Heart left ventricle (tissue), 16 donors: ENCODE measurements at regions not wholly inside any gene's neighbourhood (a gene's known extent, or its start where the extent isn't known, plus 50 kb on each side); places are given as distances from the start of the nearest gene placed in this dataset.

Experiments used
- ATAC-seq, 4 donors: fragments of 200-7000 bp; cut with Tn5 transposase; one replicate each; pipeline ENCODE4 v1.9.1; 2020 to 2022; ENCODE audit warnings: moderate library complexity in 4 of 4, mild to moderate bottlenecking in 3 of 4, moderate number of reproducible peaks in 1 of 4
- DNase-seq, 5 donors: peaks; one replicate each; pipeline ENCODE4 v3.0.0-alpha.2; 2020
- H3K27ac ChIP-seq, 12 donors: fragments of 200-600 bp; sonication (generic) in 4 of 12; one replicate each; pipeline versions ENCODE4 v1.5.0 to v1.8.0; 2016 to 2022; ENCODE audit warnings: mild to moderate bottlenecking in 2 of 12
- H3K27me3 ChIP-seq, 9 donors: fragments of 200-600 bp; sonication (generic) in 2 of 9; one replicate each; pipeline versions ENCODE4 v1.5.1 to v1.8.0; 2016 to 2022; ENCODE audit warnings: mild to moderate bottlenecking in 3 of 9
- H3K36me3 ChIP-seq, 9 donors: fragments of 200-600 bp; sonication (generic) in 2 of 9; one replicate each; pipeline versions ENCODE4 v1.5.0 to v1.8.0; 2018 to 2022; ENCODE audit warnings: mild to moderate bottlenecking in 2 of 9
- H3K4me1 ChIP-seq, 12 donors: fragments of 200-600 bp; sonication (generic) in 4 of 12; one replicate each; pipeline versions ENCODE4 v1.5.0 to v1.8.0; 2016 to 2022; ENCODE audit warnings: mild to moderate bottlenecking in 3 of 12
- H3K4me3 ChIP-seq, 12 donors: fragments of 200-600 bp; sonication (generic) in 4 of 12; one replicate each; pipeline versions ENCODE4 v1.5.0 to v1.8.0; 2017 to 2022; ENCODE audit warnings: mild to moderate bottlenecking in 9 of 12, moderate library complexity in 4 of 12
- H3K9me3 ChIP-seq, 12 donors: fragments of 200-600 bp; sonication (generic) in 4 of 12; one replicate each; pipeline versions ENCODE4 v1.5.0 to v1.8.0; 2016 to 2022; ENCODE audit warnings: mild to moderate bottlenecking in 1 of 12
- CTCF ChIP-seq, 12 donors: fragments of 200-600 bp; sonication (generic) in 4 of 12; IDR thresholded peaks; one replicate each; pipeline versions ENCODE4 v1.5.0 to v1.8.0; 2018 to 2022; ENCODE audit warnings: antibody characterized with exemption in 12 of 12, mild to moderate bottlenecking in 5 of 12
- POLR2A ChIP-seq, 2 donors: fragments of 450-650 bp; IDR thresholded peaks; one replicate each; pipeline ENCODE4 v1.6.1; 2017; ENCODE audit warnings: antibody characterized with exemption in 2 of 2, mild to moderate bottlenecking in 2 of 2, moderate library complexity in 2 of 2
- WGBS, 4 donors: extraction: QIAGEN DNeasy Blood & Tissue Kit in 2 of 4; methylation state at CpG; one replicate each; pipeline versions ENCODE4 v1.1.5 to v1.1.7; 2013 to 2018; 5-methylcytosine and 5-hydroxymethylcytosine counted together
- intact Hi-C, 10 donors: fragments of 100-400 bp; cut with DNase I; formaldehyde crosslinking; loops; one replicate each; pipeline versions ENCODE4 v1.11.1 to v1.14.2; 2022
- donor health status: ischemic (EF 13 %, LVEDD 7.1; RV severe dilation, severe dysfunction).
- donor health status: healthy with polysubstance abuse.
- donor health status: DM: no; HTN: yes; CAD: no.
- donor health status: DM: no; HTN: no; CAD: no.
- donor health status: ischemic (EF 25% LVEDD 6.9; RV normal size, moderate dysfunction).
- donor health status: ischemic (EF 25% LVEDD 5.7; RV mildly dilated, moderate dysfunction).
- donor health status: healthy.
- donor health status: DM: yes; HTN: yes; CAD: no.
- donor health status: ischemic (EF 35%, LVEDD 5.7; RV mildly dilated, moderate dysfunction).
- donor health status: nonischemic (EF 11% LVEDD 7.7; RV severe dilation, severe dysfunction).
- donor health status: DM: yes; HTN: yes; CAD: no.
- donor health status: PGD.
- donor health status: ischemic (EF 29% LVEDD 5.4; RV normal size, mild dysfunction).
- donor health status: nonischemic (EF 23%, LVEDD 6.1; RV moderate dilation, normal function).

GRCh38 chr4:72919464-72919863 lies 150.1 kb downstream of the COX18 start:
- ATAC-seq (no peak), DNase-seq (no peak)
- 72 to 79% (median 77%) methylated on average over 3 of the region's 3 CpGs for WGBS, 4 donors
- Histone ChIP-seq H3K4me1 (no peaks in the 10 kb centered on the region), H3K4me3 (no peak overlapping the region), H3K9me3 (peaks cover 0 to 14% (median 0%) of the 10 kb centered on the region in 12 donors), H3K27ac (no peak overlapping the region), H3K27me3 (no peaks in the 10 kb centered on the region), H3K36me3 (no peaks in the 10 kb centered on the region)
- TF ChIP-seq POLR2A (IDR thresholded peaks at IDR 0.05) (no peak), CTCF (IDR thresholded peaks at IDR 0.05) (no peak)
- intact Hi-C loops: loop anchor here in 2 of 10 donors (10.0 kb wide), 2 partner anchors 215 to 415 kb away; no protein-coding TSS in a partner anchor

DNA sequence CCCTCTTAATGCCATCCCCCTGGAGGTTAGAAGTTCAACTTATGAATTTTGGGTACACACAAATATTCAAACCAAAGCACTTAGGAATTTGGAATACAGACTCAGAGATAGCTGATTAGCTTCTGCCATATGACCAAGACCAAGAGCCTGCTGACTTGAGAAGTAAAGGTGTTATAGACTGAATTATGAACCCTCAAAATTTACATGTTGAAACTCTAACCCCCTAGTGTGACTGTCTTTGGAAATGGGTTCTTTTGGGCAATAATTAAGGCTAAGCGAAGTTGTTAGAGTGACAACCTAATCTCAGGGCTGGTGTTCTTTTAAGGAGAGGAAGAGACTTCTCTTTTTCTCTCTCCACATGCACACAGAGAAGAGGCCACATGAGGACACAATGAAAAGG lies 151.2 kb downstream of the COX18 start:
- Histone ChIP-seq H3K4me3 (no peak overlapping the region), H3K27me3 (no peaks in the 10 kb centered on the region), H3K27ac (no peak overlapping the region), H3K9me3 (peaks cover 0 to 10% (median 0%) of the 10 kb centered on the region in 12 donors), H3K4me1 (no peaks in the 10 kb centered on the region), H3K36me3 (no peaks in the 10 kb centered on the region)
- TF ChIP-seq POLR2A (IDR thresholded peaks at IDR 0.05): no peak
- no peak for TF ChIP-seq CTCF (IDR thresholded peaks at IDR 0.05)
- DNase-seq (no peak), ATAC-seq (no peak)
- intact Hi-C loops: loop anchor here in 2 of 10 donors (10.0 kb wide), 2 partner anchors 214 to 414 kb away; no protein-coding TSS in a partner anchor
- 88 to 100% (median 93%) methylated on average over 1 of the region's 1 CpG for WGBS, 4 donors

DNA sequence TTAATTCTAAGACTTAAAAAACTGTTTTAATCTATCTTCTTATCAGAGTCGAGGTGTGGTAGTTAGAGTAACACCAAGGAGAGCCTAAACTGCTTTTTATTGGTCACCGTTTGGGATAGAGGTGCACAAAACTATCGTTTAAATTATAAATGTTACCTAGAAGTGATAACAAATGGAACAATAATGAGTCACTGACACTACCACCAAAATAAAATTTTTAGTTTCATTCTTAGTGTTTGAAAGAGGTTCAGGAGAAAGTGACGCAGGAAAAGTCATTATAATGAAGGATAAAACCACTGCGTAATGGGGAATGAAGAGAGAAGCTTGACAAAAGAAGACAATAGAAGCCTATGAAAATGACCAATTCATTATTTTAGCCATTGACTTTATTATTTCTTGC lies 158.2 kb downstream of the COX18 start:
- ATAC-seq (no peak), DNase-seq (no peak)
- Histone ChIP-seq H3K4me1 (no peaks in the 10 kb centered on the region), H3K27ac (no peak overlapping the region), H3K4me3 (no peak overlapping the region), H3K27me3 (no peaks in the 10 kb centered on the region), H3K9me3 (no peaks in the 10 kb centered on the region), H3K36me3 (no peaks in the 10 kb centered on the region)
- intact Hi-C loops: loop anchor here in 2 of 10 donors (10.0 kb wide), 2 partner anchors 207 to 407 kb away; no protein-coding TSS in a partner anchor
- WGBS, 4 donors: 37 to 58% (median 44%) methylated on average over 5 of the region's 5 CpGs
- TF ChIP-seq CTCF (IDR thresholded peaks at IDR 0.05): no peak
- TF ChIP-seq POLR2A (IDR thresholded peaks at IDR 0.05): no peak

DNA sequence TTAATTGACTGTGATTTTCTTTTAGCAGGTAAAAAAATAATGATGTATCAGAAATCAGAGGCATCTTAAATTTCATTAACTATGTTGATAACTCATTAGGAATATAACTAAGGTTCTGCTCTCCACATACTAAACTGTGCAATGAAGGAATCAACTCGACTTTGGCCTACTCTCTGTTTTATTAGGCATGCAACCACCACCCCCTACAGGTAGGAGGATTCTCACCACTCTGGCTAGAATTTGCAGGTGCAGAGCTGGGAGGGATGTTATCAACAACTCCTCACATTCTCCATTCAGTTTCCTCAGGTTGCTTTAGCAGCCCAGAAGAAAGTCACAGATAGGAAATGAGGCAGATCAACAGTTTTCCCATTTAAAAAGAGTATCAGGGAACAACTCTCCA lies 160.1 kb downstream of the COX18 start:
- Histone ChIP-seq H3K36me3 (no peaks in the 10 kb centered on the region), H3K27me3 (no peaks in the 10 kb centered on the region), H3K9me3 (no peaks in the 10 kb centered on the region), H3K27ac (no peak overlapping the region), H3K4me3 (no peak overlapping the region), H3K4me1 (no peaks in the 10 kb centered on the region)
- ATAC-seq (peak in 2 of 4 donors; percentile 39 to 46), DNase-seq (no peak)
- intact Hi-C loops: loop anchor here in 1 of 10 donors (10.0 kb wide), 2 partner anchors 205 to 405 kb away; no protein-coding TSS in a partner anchor
- TF ChIP-seq CTCF (IDR thresholded peaks at IDR 0.05): peak in 6 of 12 donors; percentile 11 to 42 (median 33)
- no peak for TF ChIP-seq POLR2A (IDR thresholded peaks at IDR 0.05)
- 6 to 14% (median 7%) methylated on average over 1 of the region's 1 CpG for WGBS, 4 donors
